ENCODE measurements at regions not wholly inside any gene's neighbourhood (a gene's known extent, or its start where the extent isn't known, plus 50 kb on each side); places are given as distances from the start of the nearest gene placed in this dataset.

DNA sequence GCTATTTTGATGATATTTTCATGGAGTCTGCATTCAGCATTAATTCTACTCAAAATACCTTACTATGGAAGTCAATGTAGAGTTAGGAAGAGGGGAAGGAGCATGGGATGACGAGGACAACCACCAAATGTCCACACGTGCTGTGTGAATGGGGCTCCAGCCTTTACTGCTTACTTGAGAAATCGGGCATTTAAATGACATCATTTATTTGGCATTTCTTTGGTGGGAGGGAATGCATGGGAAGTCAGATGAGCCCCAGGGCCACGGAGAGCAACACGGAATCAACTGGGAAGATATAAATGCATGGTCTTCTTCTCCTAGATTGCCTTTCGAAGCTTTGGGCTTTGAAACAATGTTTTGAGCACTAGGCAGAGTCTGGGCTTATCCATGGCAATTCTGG, 458.5 kb upstream of the KLF4 start:
- TF ChIP-seq POLR2AphosphoS5 (IDR thresholded peaks at IDR 0.05; ENCODE audit: insufficient read depth, low read depth, low read length) (no peak), MYC (IDR thresholded peaks at IDR 0.05; ENCODE audit: low read depth, low read length) (no peak), POLR2A (IDR thresholded peaks at IDR 0.05; ENCODE audit: low read depth, low read length) (no peak), JUN (IDR thresholded peaks at IDR 0.05; ENCODE audit: borderline replicate concordance, insufficient read depth, insufficient read length, low read depth) (no peak), GATA2 (IDR thresholded peaks at IDR 0.05; ENCODE audit: insufficient read depth, insufficient read length, low read depth, low read length) (no peak)
- TF ChIP-seq, protein P1, sequence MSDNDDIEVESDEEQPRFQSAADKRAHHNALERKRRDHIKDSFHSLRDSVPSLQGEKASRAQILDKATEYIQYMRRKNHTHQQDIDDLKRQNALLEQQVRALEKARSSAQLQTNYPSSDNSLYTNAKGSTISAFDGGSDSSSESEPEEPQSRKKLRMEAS (IDR thresholded peaks at IDR 0.05; ENCODE audit: insufficient read depth, insufficient read length) = no peak
- TF ChIP-seq, protein P2, sequence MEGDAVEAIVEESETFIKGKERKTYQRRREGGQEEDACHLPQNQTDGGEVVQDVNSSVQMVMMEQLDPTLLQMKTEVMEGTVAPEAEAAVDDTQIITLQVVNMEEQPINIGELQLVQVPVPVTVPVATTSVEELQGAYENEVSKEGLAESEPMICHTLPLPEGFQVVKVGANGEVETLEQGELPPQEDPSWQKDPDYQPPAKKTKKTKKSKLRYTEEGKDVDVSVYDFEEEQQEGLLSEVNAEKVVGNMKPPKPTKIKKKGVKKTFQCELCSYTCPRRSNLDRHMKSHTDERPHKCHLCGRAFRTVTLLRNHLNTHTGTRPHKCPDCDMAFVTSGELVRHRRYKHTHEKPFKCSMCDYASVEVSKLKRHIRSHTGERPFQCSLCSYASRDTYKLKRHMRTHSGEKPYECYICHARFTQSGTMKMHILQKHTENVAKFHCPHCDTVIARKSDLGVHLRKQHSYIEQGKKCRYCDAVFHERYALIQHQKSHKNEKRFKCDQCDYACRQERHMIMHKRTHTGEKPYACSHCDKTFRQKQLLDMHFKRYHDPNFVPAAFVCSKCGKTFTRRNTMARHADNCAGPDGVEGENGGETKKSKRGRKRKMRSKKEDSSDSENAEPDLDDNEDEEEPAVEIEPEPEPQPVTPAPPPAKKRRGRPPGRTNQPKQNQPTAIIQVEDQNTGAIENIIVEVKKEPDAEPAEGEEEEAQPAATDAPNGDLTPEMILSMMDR (IDR thresholded peaks at IDR 0.05; ENCODE audit: extremely low read depth in 1 of 2, insufficient read depth in 1 of 2, low read depth in 1 of 2, low read length in 2 of 2) = no peak
- Histone ChIP-seq H3K36me3 (ENCODE audit: control insufficient read depth in 2 of 2, extremely low read depth in 1 of 2, insufficient read depth in 2 of 2, low read length in 2 of 2) (no peaks in the 10 kb centered on the region), H2AFZ (ENCODE audit: low read depth, low read length) (no peak overlapping the region), H3K4me1 (ENCODE audit: control insufficient read depth, extremely low read depth, insufficient read depth, low read length) (no peaks in the 10 kb centered on the region), H3K9me1 (replicated peaks; ENCODE audit: control insufficient read depth, extremely low read depth, insufficient read depth, low read length) (no peaks in the 10 kb centered on the region), H3K27ac (ENCODE audit: insufficient read depth, low read depth, low read length) (no peak overlapping the region), H3K4me2 (ENCODE audit: insufficient read depth, low read length) (no peak overlapping the region), H3K4me3 (replicated peaks in 1 of 3; ENCODE audit: insufficient read depth in 1 of 3, low read depth in 1 of 3, low read length in 3 of 3) (no peak overlapping the region), H3K79me2 (ENCODE audit: control insufficient read depth, insufficient read depth, low read length) (no peaks in the 10 kb centered on the region), H4K20me1 (replicated peaks; ENCODE audit: control insufficient read depth, extremely low read depth, insufficient read depth, low read length) (no peaks in the 10 kb centered on the region), H3K27me3 (ENCODE audit: control insufficient read depth in 2 of 2, insufficient read depth in 2 of 2, low read length in 2 of 2) (no peaks in the 10 kb centered on the region), H3K9me3 (replicated peaks; ENCODE audit: control insufficient read depth, insufficient read depth, low read length) (no peaks in the 10 kb centered on the region), H3K9ac (replicated peaks; ENCODE audit: extremely low read depth, insufficient read depth, low read length) (no peak overlapping the region)
- ChIA-PET CTCF (no interaction called here), POLR2A (no interaction called here)
- DNase-seq (ENCODE audit: low read depth, low spot score) (no peak), FAIRE-seq (no peak)
- dilution Hi-C loops (cut with MboI; ENCODE audit: extremely low pct_ligation_motif_present, low sequenced_read_pairs) = no loop called here
- intact Hi-C loops (cut with micrococcal nuclease) = no loop called here
- no TSS peak for BruUV-seq (replicated peaks)

Data from endothelial cell of umbilical vein (primary cell).